Astrocyte (in vitro differentiated cells and primary cell): ENCODE measurements at regions not wholly inside any gene's neighbourhood (a gene's known extent, or its start where the extent isn't known, plus 50 kb on each side); places are given as distances from the start of the nearest gene placed in this dataset.

Source experiments
- DNase-seq: peaks from one replicate; pipeline ENCODE4 v3.0.0-alpha.2; 2010; ENCODE audit warnings: low read depth
- FAIRE-seq: peaks from 2 replicates; lab custom pipeline; 2011; peaks lifted over from hg19 to GRCh38; lab: Jason Lieb, UNC
- H2AFZ ChIP-seq: 2 replicates; pipeline ENCODE4 v1.6.0; 2012; ENCODE audit warnings: low read depth, low read length, inconsistent platforms
- H3K27ac ChIP-seq: 2 replicates; pipeline ENCODE4 v1.5.1; 2011; ENCODE audit warnings: low read depth, low read length, inconsistent platforms
- H3K27me3 ChIP-seq: 2 replicates; pipeline ENCODE4 v1.6.0; 2011; ENCODE audit warnings: low read length, inconsistent platforms; ENCODE audit not compliant: insufficient read depth
- H3K36me3 ChIP-seq: 2 replicates; pipeline ENCODE4 v1.5.1; 2011; ENCODE audit warnings: low read length, inconsistent platforms; ENCODE audit not compliant: insufficient read depth
- H3K4me1 ChIP-seq: 2 replicates; pipeline ENCODE4 v1.5.1; 2011; ENCODE audit warnings: low read length, inconsistent platforms; ENCODE audit not compliant: insufficient read depth
- H3K4me2 ChIP-seq: 2 replicates; pipeline ENCODE4 v1.6.0; 2012; ENCODE audit warnings: low read length, inconsistent platforms
- H3K4me3 ChIP-seq: 2 replicates; pipeline ENCODE4 v1.5.1; 2011; ENCODE audit warnings: low read depth, mild to moderate bottlenecking, low read length, inconsistent platforms; ENCODE audit not compliant: insufficient read depth
- H3K79me2 ChIP-seq: 2 replicates; pipeline ENCODE4 v1.6.0; 2012; ENCODE audit warnings: mild to moderate bottlenecking, low read length, inconsistent platforms; ENCODE audit not compliant: insufficient read depth
- H3K9ac ChIP-seq: 2 replicates; pipeline ENCODE4 v1.6.0; 2012; ENCODE audit warnings: mild to moderate bottlenecking, low read length, inconsistent platforms
- H3K9me3 ChIP-seq: 2 replicates; pipeline ENCODE4 v1.5.1; 2012; ENCODE audit warnings: low read depth, mild to moderate bottlenecking, low read length, inconsistent platforms; ENCODE audit not compliant: insufficient read depth
- H4K20me1 ChIP-seq: 2 replicates; pipeline ENCODE4 v1.6.0; 2012; ENCODE audit warnings: low read length, inconsistent platforms; ENCODE audit not compliant: insufficient read depth
- H3K27ac Mint-ChIP-seq: one replicate; pipeline ENCODE4 v1.8.0; 2021; ENCODE audit warnings: mild to moderate bottlenecking, mixed read lengths; ENCODE audit not compliant: unreplicated experiment
- H3K27me3 Mint-ChIP-seq: one replicate; pipeline ENCODE4 v1.8.0; 2021; ENCODE audit warnings: low read depth, mixed read lengths; ENCODE audit not compliant: unreplicated experiment
- H3K36me3 Mint-ChIP-seq: one replicate; pipeline ENCODE4 v1.8.0; 2021; ENCODE audit warnings: low read depth, mixed read lengths; ENCODE audit not compliant: unreplicated experiment
- H3K4me1 Mint-ChIP-seq: one replicate; pipeline ENCODE4 v1.8.0; 2021; ENCODE audit warnings: low read depth, mixed read lengths; ENCODE audit not compliant: unreplicated experiment
- H3K4me3 Mint-ChIP-seq: one replicate; pipeline ENCODE4 v1.8.0; 2021; ENCODE audit warnings: mild to moderate bottlenecking, moderate library complexity, mixed read lengths; ENCODE audit not compliant: unreplicated experiment
- H3K9me3 Mint-ChIP-seq: one replicate; pipeline ENCODE4 v1.8.0; 2021; ENCODE audit warnings: mild to moderate bottlenecking, mixed read lengths; ENCODE audit not compliant: unreplicated experiment
- EZH2 ChIP-seq: IDR thresholded peaks from 2 replicates; pipeline ENCODE4 v1.6.1; 2012; ENCODE audit warnings: mild to moderate bottlenecking, low read length, inconsistent platforms; ENCODE audit not compliant: insufficient read depth
- TF ChIP-seq, protein P1 (sequence below): IDR thresholded peaks from 2 replicates; pipeline ENCODE4 v1.5.1; 2011; ENCODE audit warnings: low read depth, mild to moderate bottlenecking, inconsistent platforms, low read length, moderate library complexity; ENCODE audit not compliant: insufficient read depth

DNA sequence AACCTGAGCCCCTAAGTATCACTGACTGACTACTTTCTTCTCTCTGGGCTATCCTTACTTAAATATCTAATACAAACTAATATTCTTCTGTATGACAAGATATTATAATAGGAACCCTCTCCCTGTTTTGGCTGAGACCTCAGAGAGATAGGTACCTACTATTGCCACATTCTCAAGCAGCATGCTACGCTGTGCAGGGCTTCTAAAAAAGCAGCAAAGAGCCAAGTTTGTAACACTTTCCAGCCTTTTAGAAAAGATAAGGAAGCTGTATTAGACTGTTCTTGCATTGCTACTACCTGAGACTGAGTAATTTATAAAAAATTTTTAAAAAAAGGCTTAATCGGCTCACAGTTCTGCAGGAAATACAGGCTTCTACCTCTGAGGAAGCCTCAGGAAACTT, 126.8 kb upstream of the ABI3BP start:
- Histone ChIP-seq H3K36me3 (no peaks in the 10 kb centered on the region), H3K9ac (no peak overlapping the region), H3K9me3 (no peaks in the 10 kb centered on the region), H3K4me2 (no peak overlapping the region), H3K27ac (no peak overlapping the region), H3K27me3 (no peaks in the 10 kb centered on the region), H3K4me3 (no peak overlapping the region), H3K4me1 (peaks cover 7% of the 10 kb centered on the region), H4K20me1 (no peaks in the 10 kb centered on the region), H3K79me2 (no peaks in the 10 kb centered on the region), H2AFZ (no peak overlapping the region)
- no peaks in the 10 kb centered on the region for H3K36me3 Mint-ChIP-seq
- no peak overlapping the region for H3K4me3 Mint-ChIP-seq
- H3K4me1 Mint-ChIP-seq, result no peaks in the 10 kb centered on the region
- H3K27ac Mint-ChIP-seq, result no peak overlapping the region
- H3K27me3 Mint-ChIP-seq, result peaks cover 4% of the 10 kb centered on the region
- DNase-seq, result no peak
- TF ChIP-seq, protein P1, sequence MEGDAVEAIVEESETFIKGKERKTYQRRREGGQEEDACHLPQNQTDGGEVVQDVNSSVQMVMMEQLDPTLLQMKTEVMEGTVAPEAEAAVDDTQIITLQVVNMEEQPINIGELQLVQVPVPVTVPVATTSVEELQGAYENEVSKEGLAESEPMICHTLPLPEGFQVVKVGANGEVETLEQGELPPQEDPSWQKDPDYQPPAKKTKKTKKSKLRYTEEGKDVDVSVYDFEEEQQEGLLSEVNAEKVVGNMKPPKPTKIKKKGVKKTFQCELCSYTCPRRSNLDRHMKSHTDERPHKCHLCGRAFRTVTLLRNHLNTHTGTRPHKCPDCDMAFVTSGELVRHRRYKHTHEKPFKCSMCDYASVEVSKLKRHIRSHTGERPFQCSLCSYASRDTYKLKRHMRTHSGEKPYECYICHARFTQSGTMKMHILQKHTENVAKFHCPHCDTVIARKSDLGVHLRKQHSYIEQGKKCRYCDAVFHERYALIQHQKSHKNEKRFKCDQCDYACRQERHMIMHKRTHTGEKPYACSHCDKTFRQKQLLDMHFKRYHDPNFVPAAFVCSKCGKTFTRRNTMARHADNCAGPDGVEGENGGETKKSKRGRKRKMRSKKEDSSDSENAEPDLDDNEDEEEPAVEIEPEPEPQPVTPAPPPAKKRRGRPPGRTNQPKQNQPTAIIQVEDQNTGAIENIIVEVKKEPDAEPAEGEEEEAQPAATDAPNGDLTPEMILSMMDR, result no peak
- no peak for TF ChIP-seq EZH2
- no peaks in the 10 kb centered on the region for H3K9me3 Mint-ChIP-seq
- FAIRE-seq, result no peak

DNA sequence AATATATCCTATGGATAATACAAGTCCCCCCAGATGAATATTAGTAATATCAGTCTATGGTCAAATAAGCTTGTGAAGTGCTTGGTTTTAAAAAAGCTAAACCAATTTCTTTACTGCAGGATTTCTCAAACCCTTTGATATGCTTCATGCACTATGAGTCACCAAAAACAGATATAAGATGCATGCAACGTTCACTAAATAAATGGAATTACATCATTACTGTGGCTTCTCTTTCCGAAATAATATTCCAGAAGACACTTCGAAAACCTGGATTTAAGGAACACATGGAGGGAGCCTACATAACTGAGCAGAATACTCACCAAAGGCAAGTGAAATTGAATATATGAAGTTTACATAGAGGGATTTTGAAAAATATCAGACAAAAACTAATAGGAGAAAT, 126.3 kb upstream of the ABI3BP start:
- no peak overlapping the region for H3K4me3 Mint-ChIP-seq
- H3K36me3 Mint-ChIP-seq, result no peaks in the 10 kb centered on the region
- peak overlapping the region; percentile 6 for H3K27ac ChIP-seq
- H3K4me1 ChIP-seq, result peaks cover 7% of the 10 kb centered on the region
- peak overlapping the region; percentile 30 for H3K4me2 ChIP-seq
- H3K36me3 ChIP-seq, result no peaks in the 10 kb centered on the region
- TF ChIP-seq, protein P1, result no peak
- TF ChIP-seq EZH2, result no peak
- H3K9me3 ChIP-seq, result no peaks in the 10 kb centered on the region
- peak; percentile 63 for DNase-seq
- no peaks in the 10 kb centered on the region for H3K27me3 ChIP-seq
- no peak overlapping the region for H3K27ac Mint-ChIP-seq
- H3K9me3 Mint-ChIP-seq, result no peaks in the 10 kb centered on the region
- no peaks in the 10 kb centered on the region for H3K79me2 ChIP-seq
- peak; percentile 56 for FAIRE-seq
- H3K27me3 Mint-ChIP-seq, result peaks cover 4% of the 10 kb centered on the region
- no peak overlapping the region for H3K4me3 ChIP-seq
- no peak overlapping the region for H2AFZ ChIP-seq
- no peaks in the 10 kb centered on the region for H3K4me1 Mint-ChIP-seq
- H3K9ac ChIP-seq, result no peak overlapping the region
- H4K20me1 ChIP-seq, result no peaks in the 10 kb centered on the region

DNA sequence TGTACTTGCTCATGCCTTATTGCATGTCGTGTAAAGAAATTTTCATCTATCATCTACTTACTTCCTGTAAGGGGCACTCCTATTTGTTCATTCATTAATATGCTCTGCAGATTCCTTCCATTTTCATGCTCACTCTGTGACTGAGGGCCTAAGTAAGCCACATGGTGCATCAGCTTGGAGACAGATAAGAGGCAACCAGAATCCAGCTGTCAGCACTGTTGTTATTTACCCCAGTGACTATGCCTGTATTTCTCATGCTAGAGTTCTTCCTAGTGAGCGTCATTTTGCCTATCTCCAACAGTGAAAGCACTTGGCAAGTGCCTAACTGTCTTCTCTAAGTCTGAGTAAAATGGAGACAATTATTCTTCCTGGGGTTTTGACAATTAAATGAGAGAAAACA, 124.8 kb upstream of the ABI3BP start:
- no peak overlapping the region for H3K4me3 ChIP-seq
- FAIRE-seq (no peak), DNase-seq (no peak)
- Mint-ChIP-seq H3K36me3 (no peaks in the 10 kb centered on the region), H3K4me3 (no peak overlapping the region), H3K27ac (no peak overlapping the region), H3K9me3 (peaks cover 2% of the 10 kb centered on the region), H3K27me3 (peaks cover 4% of the 10 kb centered on the region), H3K4me1 (no peaks in the 10 kb centered on the region)
- TF ChIP-seq, protein P1, result no peak
- TF ChIP-seq EZH2, result no peak
- no peak overlapping the region for H3K4me2 ChIP-seq
- H3K27ac ChIP-seq, result no peak overlapping the region
- no peaks in the 10 kb centered on the region for H4K20me1 ChIP-seq
- H3K27me3 ChIP-seq, result no peaks in the 10 kb centered on the region
- no peak overlapping the region for H3K9ac ChIP-seq
- H3K79me2 ChIP-seq, result no peaks in the 10 kb centered on the region
- H3K9me3 ChIP-seq, result no peaks in the 10 kb centered on the region
- no peak overlapping the region for H2AFZ ChIP-seq
- H3K36me3 ChIP-seq, result no peaks in the 10 kb centered on the region
- peaks cover 7% of the 10 kb centered on the region for H3K4me1 ChIP-seq
